DOHH2 (cell line): ENCODE measurements at regions not wholly inside any gene's neighbourhood (a gene's known extent, or its start where the extent isn't known, plus 50 kb on each side); places are given as distances from the start of the nearest gene placed in this dataset.

Source experiments
- H3F3A ChIP-seq: fragments of 200-600 bp; sonication (generic), shearing (Covaris generic); 2 replicates; pipeline ENCODE4 v1.6.0; 2016; ENCODE audit warnings: antibody characterized with exemption, mild to moderate bottlenecking; ENCODE audit not compliant: control insufficient read depth, insufficient read depth
- H3K27ac ChIP-seq: fragments of 200-600 bp; sonication (generic); 2 replicates; pipeline ENCODE4 v1.5.1; 2014; ENCODE audit warnings: low read depth, mild to moderate bottlenecking, low read length, moderate library complexity
- H3K27me3 ChIP-seq: fragments of 200-600 bp; sonication (generic); 2 replicates; pipeline ENCODE4 v1.6.1; 2014; ENCODE audit warnings: mild to moderate bottlenecking, low read length, mixed read lengths; ENCODE audit not compliant: control insufficient read depth
- H3K36me3 ChIP-seq: fragments of 200-600 bp; sonication (generic); 2 replicates; pipeline ENCODE4 v1.6.1; 2014; ENCODE audit warnings: mild to moderate bottlenecking, low read length, moderate library complexity, mixed read lengths; ENCODE audit not compliant: control insufficient read depth
- H3K4me1 ChIP-seq: fragments of 200-600 bp; sonication (generic); 2 replicates; pipeline ENCODE4 v1.6.1; 2014; ENCODE audit warnings: mild to moderate bottlenecking, low read length, mixed read lengths; ENCODE audit not compliant: control insufficient read depth
- H3K4me2 ChIP-seq: fragments of 200-600 bp; sonication (generic); 2 replicates; pipeline ENCODE4 v1.6.0; 2014; ENCODE audit warnings: mild to moderate bottlenecking, low read length, moderate library complexity
- H3K4me3 ChIP-seq: fragments of 200-600 bp; sonication (generic); 2 replicates; pipeline ENCODE4 v1.5.1; 2014; ENCODE audit warnings: mild to moderate bottlenecking, low read length, mixed read lengths
- H3K79me2 ChIP-seq: fragments of 200-600 bp; sonication (generic); 2 replicates; pipeline ENCODE4 v1.6.1; 2014; ENCODE audit warnings: mild to moderate bottlenecking, low read length, mixed read lengths; ENCODE audit not compliant: control insufficient read depth
- H3K9me2 ChIP-seq: fragments of 200-600 bp; sonication (generic); replicated peaks from 2 replicates; pipeline ENCODE4 v1.6.1; 2014; ENCODE audit warnings: mild to moderate bottlenecking, low read length, mixed read lengths; ENCODE audit not compliant: control insufficient read depth
- H3K9me3 ChIP-seq: fragments of 200-600 bp; sonication (generic); 2 replicates; pipeline ENCODE4 v1.6.1; 2014; ENCODE audit warnings: antibody characterized with exemption, low read length, mixed read lengths; ENCODE audit not compliant: control insufficient read depth, insufficient read depth
- H4K20me1 ChIP-seq: fragments of 200-600 bp; sonication (generic); 2 replicates; pipeline ENCODE4 v1.6.0; 2014; ENCODE audit warnings: low read depth, mild to moderate bottlenecking, antibody characterized with exemption, low read length, moderate library complexity; ENCODE audit not compliant: control insufficient read depth, insufficient read depth
- CTCF ChIP-seq: fragments of 200-600 bp; sonication (generic); IDR thresholded peaks from one replicate; pipeline ENCODE4 v1.5.1; 2014; ENCODE audit warnings: antibody characterized with exemption, mild to moderate bottlenecking, low read depth, low read length; ENCODE audit not compliant: poor library complexity, severe bottlenecking
- EZH2phosphoT487 ChIP-seq: fragments of 200-600 bp; sonication (generic); IDR thresholded peaks from 2 replicates; pipeline ENCODE4 v1.6.1; 2017; ENCODE audit warnings: borderline replicate concordance, mild to moderate bottlenecking, antibody characterized with exemption, low read length, moderate library complexity, mixed read lengths

DNA sequence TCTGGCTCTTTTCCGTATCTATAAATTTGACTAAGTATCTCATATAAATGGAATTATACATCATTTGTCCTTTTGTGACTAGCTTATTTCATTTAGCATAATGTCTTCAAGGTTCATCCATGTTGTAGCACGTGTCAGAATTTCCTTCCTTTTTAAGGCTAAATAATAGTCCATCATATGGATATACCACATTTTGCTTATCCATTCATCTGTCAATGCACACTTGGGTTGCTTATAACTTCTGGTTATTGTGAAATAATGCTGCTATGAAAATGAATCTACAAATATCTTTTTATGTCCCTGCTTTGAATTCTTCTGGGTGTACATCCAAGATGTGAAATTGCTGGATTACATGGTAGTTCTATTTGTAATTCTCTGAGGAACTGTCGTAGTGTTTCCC, 119.6 kb downstream of the RHOU start:
- H3K36me3 ChIP-seq: no peaks in the 10 kb centered on the region
- TF ChIP-seq CTCF: no peak
- TF ChIP-seq EZH2phosphoT487: no peak
- no peak overlapping the region for H3K4me2 ChIP-seq
- H3K27me3 ChIP-seq: peaks cover 5% of the 10 kb centered on the region; the same call in 1 of the 2 replicates
- no peaks in the 10 kb centered on the region for H3K9me3 ChIP-seq
- no peaks in the 10 kb centered on the region for H4K20me1 ChIP-seq
- H3K9me2 ChIP-seq: no peaks in the 10 kb centered on the region
- no peaks in the 10 kb centered on the region for H3F3A ChIP-seq
- H3K4me3 ChIP-seq: no peak overlapping the region
- H3K79me2 ChIP-seq: no peaks in the 10 kb centered on the region
- no peaks in the 10 kb centered on the region for H3K4me1 ChIP-seq
- H3K27ac ChIP-seq: no peak overlapping the region

- TF ChIP-seq EZH2phosphoT487: no peak
- no peak for TF ChIP-seq CTCF
- H3K36me3 ChIP-seq: no peaks in the 10 kb centered on the region
- no peak overlapping the region for H3K4me2 ChIP-seq
- no peaks in the 10 kb centered on the region for H3K4me1 ChIP-seq
- no peak overlapping the region for H3K4me3 ChIP-seq
- no peaks in the 10 kb centered on the region for H3K9me2 ChIP-seq
- no peaks in the 10 kb centered on the region for H3F3A ChIP-seq
- no peak overlapping the region for H3K27ac ChIP-seq
- no peaks in the 10 kb centered on the region for H3K9me3 ChIP-seq
- H3K79me2 ChIP-seq: no peaks in the 10 kb centered on the region
- peaks cover 15% of the 10 kb centered on the region for H3K27me3 ChIP-seq
- H4K20me1 ChIP-seq: no peaks in the 10 kb centered on the region
These were observed 122.3 kb downstream of the RHOU start for GRCh38 chr1:228857611-228858010.

- no peak overlapping the region for H3K4me3 ChIP-seq
These were observed 125.9 kb downstream of the RHOU start for GRCh38 chr1:228860911-228861831.

More at GRCh38 chr1:228860911-228861831, 125.9 kb downstream of the RHOU start:
- no peak overlapping the region for H3K4me2 ChIP-seq
- H3K9me2 ChIP-seq: no peaks in the 10 kb centered on the region
- TF ChIP-seq CTCF (no peak), EZH2phosphoT487 (no peak)
- no peaks in the 10 kb centered on the region for H4K20me1 ChIP-seq
- no peaks in the 10 kb centered on the region for H3F3A ChIP-seq
- H3K27me3 ChIP-seq: peaks cover 12% of the 10 kb centered on the region
- no peaks in the 10 kb centered on the region for H3K9me3 ChIP-seq
- H3K79me2 ChIP-seq: no peaks in the 10 kb centered on the region
- no peaks in the 10 kb centered on the region for H3K36me3 ChIP-seq
- no peaks in the 10 kb centered on the region for H3K4me1 ChIP-seq
- H3K27ac ChIP-seq: no peak overlapping the region
